GM23248 (cell line): ENCODE measurements at regions not wholly inside any gene's neighbourhood (a gene's known extent, or its start where the extent isn't known, plus 50 kb on each side); places are given as distances from the start of the nearest gene placed in this dataset.

Experiments
- EZH2 ChIP-seq: fragments of 200-600 bp; sonication (generic); IDR thresholded peaks from 2 replicates; pipeline ENCODE4 v1.6.1; 2018; ENCODE audit warnings: antibody characterized with exemption, mild to moderate bottlenecking; ENCODE audit not compliant: insufficient read depth, poor library complexity, severe bottlenecking
- EZH2phosphoT487 ChIP-seq: fragments of 200-600 bp; sonication (generic); IDR thresholded peaks from 2 replicates; pipeline ENCODE4 v1.6.1; 2018; ENCODE audit warnings: antibody characterized with exemption, moderate library complexity, mild to moderate bottlenecking, low read depth; ENCODE audit not compliant: insufficient read depth

- TF ChIP-seq EZH2 (no peak), EZH2phosphoT487 (no peak)
Measured at GRCh38 chr9:75644649-75645048, 245.8 kb upstream of the PCSK5 start.
